Keratinocyte (primary cell): ENCODE measurements at regions not wholly inside any gene's neighbourhood (a gene's known extent, or its start where the extent isn't known, plus 50 kb on each side); places are given as distances from the start of the nearest gene placed in this dataset.

Source experiments
- EZH2 ChIP-seq: IDR thresholded peaks from one replicate; pipeline ENCODE4 v1.6.1; 2012; ENCODE audit warnings: inconsistent platforms, mild to moderate bottlenecking, low read length, moderate library complexity
- TF ChIP-seq, protein P1 (sequence below), 3 experiments: IDR thresholded peaks in 1 of 3; conservative IDR thresholded peaks in 1 of 3; optimal IDR thresholded peaks in 1 of 3; 2 replicates in 2 of 3; 3 replicates in 1 of 3; pipeline versions ENCODE3 to v1.5.1; 2011; ENCODE audit warnings: low read length in 3 of 3, mild to moderate bottlenecking in 3 of 3, moderate library complexity in 2 of 3, control low read depth in 1 of 3, inconsistent platforms in 1 of 3; ENCODE audit not compliant: insufficient read depth in 2 of 3; ENCODE audit errors: extremely low read depth in 1 of 3

DNA sequence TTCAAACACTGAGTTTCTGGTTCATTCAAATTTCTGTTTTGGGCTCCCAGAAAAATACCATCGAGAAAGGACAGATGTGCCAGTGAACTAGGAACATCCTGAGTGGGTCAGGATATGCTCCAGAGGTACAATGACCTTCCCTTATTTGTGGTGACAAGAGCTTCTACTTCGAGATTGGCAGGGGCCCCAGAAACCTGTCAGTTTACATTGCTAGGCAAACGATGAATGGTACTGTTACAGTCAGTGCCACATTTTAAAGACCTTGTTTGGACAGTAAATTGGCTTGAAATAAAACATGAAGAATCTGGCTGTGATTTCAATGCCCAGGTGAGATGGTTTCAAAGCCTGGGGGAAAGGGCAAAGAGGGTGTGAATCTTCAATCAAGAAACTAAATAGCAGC is 454.5 kb upstream of the ID4 start:
- TF ChIP-seq, protein P1, sequence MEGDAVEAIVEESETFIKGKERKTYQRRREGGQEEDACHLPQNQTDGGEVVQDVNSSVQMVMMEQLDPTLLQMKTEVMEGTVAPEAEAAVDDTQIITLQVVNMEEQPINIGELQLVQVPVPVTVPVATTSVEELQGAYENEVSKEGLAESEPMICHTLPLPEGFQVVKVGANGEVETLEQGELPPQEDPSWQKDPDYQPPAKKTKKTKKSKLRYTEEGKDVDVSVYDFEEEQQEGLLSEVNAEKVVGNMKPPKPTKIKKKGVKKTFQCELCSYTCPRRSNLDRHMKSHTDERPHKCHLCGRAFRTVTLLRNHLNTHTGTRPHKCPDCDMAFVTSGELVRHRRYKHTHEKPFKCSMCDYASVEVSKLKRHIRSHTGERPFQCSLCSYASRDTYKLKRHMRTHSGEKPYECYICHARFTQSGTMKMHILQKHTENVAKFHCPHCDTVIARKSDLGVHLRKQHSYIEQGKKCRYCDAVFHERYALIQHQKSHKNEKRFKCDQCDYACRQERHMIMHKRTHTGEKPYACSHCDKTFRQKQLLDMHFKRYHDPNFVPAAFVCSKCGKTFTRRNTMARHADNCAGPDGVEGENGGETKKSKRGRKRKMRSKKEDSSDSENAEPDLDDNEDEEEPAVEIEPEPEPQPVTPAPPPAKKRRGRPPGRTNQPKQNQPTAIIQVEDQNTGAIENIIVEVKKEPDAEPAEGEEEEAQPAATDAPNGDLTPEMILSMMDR (optimal IDR thresholded peaks at IDR 0.05 in 1 of 3, IDR thresholded peaks at IDR 0.05 in 1 of 3, conservative IDR thresholded peaks at IDR 0.05 in 1 of 3; ENCODE audit: extremely low read depth in 1 of 3, insufficient read depth in 2 of 3, low read length in 3 of 3): no peak
- TF ChIP-seq EZH2: no peak
